Caco-2 (cell line): ENCODE measurements at regions not wholly inside any gene's neighbourhood (a gene's known extent, or its start where the extent isn't known, plus 50 kb on each side); places are given as distances from the start of the nearest gene placed in this dataset.

Experiments
- BruUV-seq: library from RNA; stranded (reverse); fragments of 400-500 nt; replicated peaks from 2 replicates; lab custom pipeline; 2021; lab: Mats Ljungman, UMichigan
- CTCF ChIA-PET: fragments of 300-600 bp; sonication (Branson Sonifier 250); formaldehyde crosslinking; loops from one replicate; lab custom pipeline; 2022; ENCODE audit warnings: antibody characterized with exemption; lab: Charles Lee
- POLR2A ChIA-PET: fragments of 300-600 bp; sonication (Branson Sonifier 250); formaldehyde crosslinking; loops from one replicate; lab custom pipeline; 2022; ENCODE audit warnings: antibody characterized with exemption; lab: Charles Lee
- DNase-seq, 2 experiments: peaks; one replicate each; pipeline versions ENCODE4 v3.0.0 to v3.0.0-alpha.2; 2020 to 2022
- H3K27me3 ChIP-seq: replicated peaks from 2 replicates; pipeline ENCODE4 v1.6.0; 2011; ENCODE audit warnings: low read length; ENCODE audit not compliant: control insufficient read depth, insufficient read depth
- H3K36me3 ChIP-seq: 2 replicates; pipeline ENCODE4 v1.5.1; 2011; ENCODE audit warnings: low read length; ENCODE audit not compliant: control insufficient read depth, insufficient read depth
- H3K4me1 ChIP-seq: fragments of 250-450 bp; sonication (Bioruptor Pico); 2 replicates; pipeline ENCODE4 v1.5.1; 2020; ENCODE audit warnings: mild to moderate bottlenecking
- H3K4me3 ChIP-seq: 2 replicates; pipeline ENCODE4 v1.5.1; 2011; ENCODE audit warnings: low read depth, mild to moderate bottlenecking, control low read depth, low read length
- H3K9me3 ChIP-seq: fragments of 250-450 bp; sonication (Bioruptor Pico); 2 replicates; pipeline ENCODE4 v1.5.1; 2020; ENCODE audit warnings: mild to moderate bottlenecking, moderate library complexity
- H3K27ac Mint-ChIP-seq: one replicate; pipeline ENCODE4 v1.8.0; 2022; ENCODE audit warnings: mixed read lengths; ENCODE audit not compliant: unreplicated experiment
- H3K27me3 Mint-ChIP-seq: one replicate; pipeline ENCODE4 v1.8.0; 2022; ENCODE audit warnings: mixed read lengths; ENCODE audit not compliant: insufficient read depth, unreplicated experiment
- H3K36me3 Mint-ChIP-seq: one replicate; pipeline ENCODE4 v1.8.0; 2022; ENCODE audit warnings: mild to moderate bottlenecking, mixed read lengths; ENCODE audit not compliant: insufficient read depth, unreplicated experiment
- H3K4me1 Mint-ChIP-seq: one replicate; pipeline ENCODE4 v1.8.0; 2022; ENCODE audit warnings: low read depth, mixed read lengths; ENCODE audit not compliant: unreplicated experiment
- H3K4me3 Mint-ChIP-seq: one replicate; pipeline ENCODE4 v1.8.0; 2022; ENCODE audit warnings: mild to moderate bottlenecking, moderate library complexity, mixed read lengths; ENCODE audit not compliant: unreplicated experiment
- H3K9me3 Mint-ChIP-seq: one replicate; pipeline ENCODE4 v1.8.0; 2022; ENCODE audit warnings: mixed read lengths; ENCODE audit not compliant: unreplicated experiment
- intact Hi-C: fragments of 100-400 bp; cut with micrococcal nuclease; formaldehyde crosslinking; loops from one replicate; pipeline ENCODE4 v1.10.0; 2022; ENCODE audit not compliant: unreplicated experiment
- TF ChIP-seq, protein P1 (sequence below), 2 experiments: fragments of 200-600 bp in 1 of 2; IDR thresholded peaks; 1 replicate in 1 of 2; 2 replicates in 1 of 2; pipeline versions ENCODE4 v1.5.1 to v1.8.0; 2011 to 2022; ENCODE audit warnings: antibody characterized with exemption in 1 of 2, control low read depth in 1 of 2, inconsistent platforms in 1 of 2, low read depth in 1 of 2, low read length in 1 of 2, mild to moderate bottlenecking in 1 of 2, moderate library complexity in 1 of 2; ENCODE audit not compliant: insufficient read depth in 1 of 2, severe bottlenecking in 1 of 2, unreplicated experiment in 1 of 2

DNA sequence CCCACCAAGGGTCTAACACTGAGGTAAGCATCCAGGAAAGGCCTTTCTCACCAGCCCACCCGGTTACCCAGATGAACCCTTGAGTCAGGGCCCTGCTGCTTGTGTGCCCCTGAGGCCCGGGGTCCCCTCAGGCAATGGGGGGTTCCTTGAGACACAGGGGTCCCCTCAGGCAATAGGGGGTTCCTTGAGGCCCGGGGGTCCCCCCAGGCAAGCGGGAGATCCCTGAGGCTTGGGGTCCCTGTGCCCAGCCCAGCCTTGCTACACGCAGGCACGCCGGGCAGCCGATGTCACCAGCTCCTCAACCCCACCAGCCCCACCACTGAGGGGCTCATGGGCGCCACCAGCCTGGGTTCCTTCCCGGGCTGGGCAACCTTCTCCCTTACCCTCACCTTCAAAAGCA is 247.2 kb downstream of the TTLL2 start:
- Mint-ChIP-seq H3K4me3 (no peak overlapping the region), H3K27ac (no peak overlapping the region), H3K27me3 (no peaks in the 10 kb centered on the region), H3K4me1 (no peaks in the 10 kb centered on the region), H3K9me3 (no peaks in the 10 kb centered on the region), H3K36me3 (no peaks in the 10 kb centered on the region)
- POLR2A ChIA-PET: no interaction called here
- H3K9me3 ChIP-seq: no peaks in the 10 kb centered on the region
- 0 out of 2 replicates have a peak, but pooled peaks cover 4% of the 10 kb centered on the region for H3K4me1 ChIP-seq
- TF ChIP-seq, protein P1, sequence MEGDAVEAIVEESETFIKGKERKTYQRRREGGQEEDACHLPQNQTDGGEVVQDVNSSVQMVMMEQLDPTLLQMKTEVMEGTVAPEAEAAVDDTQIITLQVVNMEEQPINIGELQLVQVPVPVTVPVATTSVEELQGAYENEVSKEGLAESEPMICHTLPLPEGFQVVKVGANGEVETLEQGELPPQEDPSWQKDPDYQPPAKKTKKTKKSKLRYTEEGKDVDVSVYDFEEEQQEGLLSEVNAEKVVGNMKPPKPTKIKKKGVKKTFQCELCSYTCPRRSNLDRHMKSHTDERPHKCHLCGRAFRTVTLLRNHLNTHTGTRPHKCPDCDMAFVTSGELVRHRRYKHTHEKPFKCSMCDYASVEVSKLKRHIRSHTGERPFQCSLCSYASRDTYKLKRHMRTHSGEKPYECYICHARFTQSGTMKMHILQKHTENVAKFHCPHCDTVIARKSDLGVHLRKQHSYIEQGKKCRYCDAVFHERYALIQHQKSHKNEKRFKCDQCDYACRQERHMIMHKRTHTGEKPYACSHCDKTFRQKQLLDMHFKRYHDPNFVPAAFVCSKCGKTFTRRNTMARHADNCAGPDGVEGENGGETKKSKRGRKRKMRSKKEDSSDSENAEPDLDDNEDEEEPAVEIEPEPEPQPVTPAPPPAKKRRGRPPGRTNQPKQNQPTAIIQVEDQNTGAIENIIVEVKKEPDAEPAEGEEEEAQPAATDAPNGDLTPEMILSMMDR (IDR thresholded peaks at IDR 0.05; ENCODE audit: insufficient read depth in 1 of 2, low read depth in 1 of 2, low read length in 1 of 2, severe bottlenecking in 1 of 2, unreplicated experiment in 1 of 2): no peak
- no peak overlapping the region for H3K4me3 ChIP-seq
- no peaks in the 10 kb centered on the region for H3K36me3 ChIP-seq
- intact Hi-C loops: no loop called here
- DNase-seq: no peak
- CTCF ChIA-PET: no interaction called here
- BruUV-seq: no TSS peak
- no peaks in the 10 kb centered on the region for H3K27me3 ChIP-seq

GRCh38 chr6:167572841-167573271 is 248.0 kb downstream of the TTLL2 start:
- H3K4me3 ChIP-seq: no peak overlapping the region
- intact Hi-C loops: no loop called here
- Mint-ChIP-seq H3K4me3 (no peak overlapping the region), H3K36me3 (no peaks in the 10 kb centered on the region), H3K9me3 (no peaks in the 10 kb centered on the region), H3K27ac (no peak overlapping the region), H3K27me3 (no peaks in the 10 kb centered on the region), H3K4me1 (no peaks in the 10 kb centered on the region)
- ChIA-PET POLR2A (no interaction called here), CTCF (no interaction called here)
- no TSS peak for BruUV-seq
- no peaks in the 10 kb centered on the region for H3K9me3 ChIP-seq
- H3K27me3 ChIP-seq: no peaks in the 10 kb centered on the region
- H3K4me1 ChIP-seq: no peaks in the 10 kb centered on the region
- no peaks in the 10 kb centered on the region for H3K36me3 ChIP-seq
- no peak for DNase-seq
- TF ChIP-seq, protein P1 (IDR thresholded peaks at IDR 0.05; ENCODE audit: insufficient read depth in 1 of 2, low read depth in 1 of 2, low read length in 1 of 2, severe bottlenecking in 1 of 2, unreplicated experiment in 1 of 2): no peak

DNA sequence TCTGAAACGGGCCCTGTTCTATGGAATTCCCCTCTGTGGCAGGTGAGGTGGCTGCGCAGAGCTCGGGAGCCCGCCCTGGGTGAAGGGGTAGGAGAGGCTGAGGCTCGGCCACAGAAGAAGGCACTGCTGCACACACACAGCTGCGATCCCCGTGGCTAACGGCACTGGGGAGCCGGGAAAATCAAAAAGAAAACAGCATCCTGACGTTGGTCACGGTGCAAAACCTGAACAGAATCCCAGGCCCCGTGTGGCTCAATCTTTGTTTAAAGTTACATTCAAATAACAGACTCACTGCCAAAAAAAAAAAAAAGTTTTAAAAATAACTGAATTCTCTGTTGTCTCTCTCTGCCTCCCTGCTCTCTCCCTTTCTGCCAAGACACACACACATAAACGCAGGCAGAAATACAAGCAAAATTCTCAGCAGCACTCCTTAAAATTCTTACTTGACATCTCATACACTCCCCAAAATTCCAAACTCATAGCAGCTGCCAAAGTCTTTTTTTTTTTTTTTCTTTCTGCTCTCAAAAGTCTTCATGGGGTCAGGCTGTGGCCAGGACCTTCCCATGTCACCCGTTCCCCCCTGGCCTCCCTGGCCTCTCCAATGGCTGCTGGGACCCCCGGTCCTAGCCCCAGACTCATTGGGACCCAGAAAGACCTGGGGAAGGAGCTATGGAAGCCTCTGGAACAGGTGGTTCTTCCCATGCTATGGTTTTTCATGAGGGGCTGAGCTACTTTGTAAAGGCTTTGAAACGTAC is 248.8 kb downstream of the TTLL2 start:
- H3K27ac Mint-ChIP-seq: no peak overlapping the region

More for the DNA sequence above, 248.8 kb downstream of the TTLL2 start:
- ChIA-PET POLR2A (no interaction called here), CTCF (no interaction called here)
- no peak for DNase-seq
- Histone ChIP-seq H3K9me3 (no peaks in the 10 kb centered on the region), H3K27me3 (no peaks in the 10 kb centered on the region), H3K36me3 (no peaks in the 10 kb centered on the region), H3K4me1 (no peaks in the 10 kb centered on the region), H3K4me3 (no peak overlapping the region)
- BruUV-seq: no TSS peak
- Mint-ChIP-seq H3K36me3 (no peaks in the 10 kb centered on the region), H3K4me3 (no peak overlapping the region), H3K9me3 (no peaks in the 10 kb centered on the region), H3K27me3 (no peaks in the 10 kb centered on the region), H3K4me1 (no peaks in the 10 kb centered on the region)
- TF ChIP-seq, protein P1 (IDR thresholded peaks at IDR 0.05; ENCODE audit: insufficient read depth in 1 of 2, low read depth in 1 of 2, low read length in 1 of 2, severe bottlenecking in 1 of 2, unreplicated experiment in 1 of 2): no peak
- intact Hi-C loops: no loop called here
